GM12878 (cell line): ENCODE measurements at regions not wholly inside any gene's neighbourhood (a gene's known extent, or its start where the extent isn't known, plus 50 kb on each side); places are given as distances from the start of the nearest gene placed in this dataset.

Experiments used
- ATAC-seq: fragments of 200-7000 bp; cut with Tn5 transposase; 3 replicates; pipeline ENCODE4 v1.9.1; 2020; ENCODE audit warnings: mild to moderate bottlenecking, moderate library complexity
- BruUV-seq: library from RNA; stranded (reverse); fragments of 400-500 nt; replicated peaks from 2 replicates; lab custom pipeline; 2021; lab: Mats Ljungman, UMichigan
- CTCF ChIA-PET: fragments of 300-600 bp; sonication (Branson Sonifier 250); formaldehyde crosslinking; extraction: SDS; loops from one replicate; lab custom pipeline; 2021; ENCODE audit warnings: inconsistent platforms; lab: Yijun Ruan, JAX
- POLR2A ChIA-PET: fragments of 350-600 bp; formaldehyde crosslinking; extraction: SDS; loops from one replicate; lab custom pipeline; 2021; ENCODE audit warnings: inconsistent platforms; lab: Charles Lee
- RAD21 ChIA-PET: fragments of 300-600 bp; sonication (Branson Sonifier 250); formaldehyde crosslinking; loops from one replicate; lab custom pipeline; 2023; ENCODE audit warnings: antibody characterized with exemption; ENCODE audit not compliant: unreplicated experiment; lab: Charles Lee
- SMC1A ChIA-PET: fragments of 300-600 bp; sonication (Branson Sonifier 250); formaldehyde crosslinking; loops from one replicate; lab custom pipeline; 2023; ENCODE audit not compliant: unreplicated experiment, uncharacterized antibody; lab: Charles Lee
- DNase-seq: peaks from one replicate; pipeline ENCODE4 v3.0.0-alpha.2; 2011; ENCODE audit warnings: low read depth, low spot score
- FAIRE-seq: peaks from 3 replicates; lab custom pipeline; 2011; peaks lifted over from hg19 to GRCh38; lab: Jason Lieb, UNC
- H2AFZ ChIP-seq: 2 replicates; pipeline ENCODE4 v1.6.0; 2011; ENCODE audit warnings: low read depth, low read length, control low read depth; ENCODE audit not compliant: control insufficient read depth
- H3K27ac ChIP-seq: 2 replicates; pipeline ENCODE4 v1.5.1; 2011; ENCODE audit warnings: control low read depth; ENCODE audit not compliant: control insufficient read depth, insufficient read depth
- H3K27me3 ChIP-seq, 2 experiments: replicated peaks in 1 of 2; 2 replicates each; pipeline versions ENCODE4 v1.6.0 to v1.6.1; 2011; ENCODE audit warnings: low read length in 1 of 2; ENCODE audit not compliant: control insufficient read depth in 2 of 2, insufficient read depth in 2 of 2
- H3K36me3 ChIP-seq, 2 experiments: 2 replicates each; pipeline ENCODE4 v1.5.1; 2011; ENCODE audit warnings: low read length in 1 of 2; ENCODE audit not compliant: control insufficient read depth in 2 of 2, insufficient read depth in 2 of 2
- H3K4me1 ChIP-seq: 2 replicates; pipeline ENCODE4 v1.6.1; 2011; ENCODE audit warnings: mild to moderate bottlenecking, low read length, moderate library complexity, mixed read lengths; ENCODE audit not compliant: control insufficient read depth, insufficient read depth
- H3K4me2 ChIP-seq: 2 replicates; pipeline ENCODE4 v1.6.0; 2011; ENCODE audit warnings: control low read depth; ENCODE audit not compliant: control insufficient read depth, insufficient read depth
- H3K4me3 ChIP-seq: fragments of 200-600 bp; sonication (generic); 2 replicates; pipeline ENCODE4 v1.5.1; 2016
- H3K79me2 ChIP-seq: 2 replicates; pipeline ENCODE4 v1.6.0; 2011; ENCODE audit warnings: low read length; ENCODE audit not compliant: control insufficient read depth, insufficient read depth
- H3K9ac ChIP-seq: 2 replicates; pipeline ENCODE4 v1.8.0; 2011; ENCODE audit warnings: low read length, control low read depth, mixed read lengths; ENCODE audit not compliant: control insufficient read depth, insufficient read depth
- H3K9me3 ChIP-seq: replicated peaks from 3 replicates; pipeline ENCODE4 v1.5.1; 2011; ENCODE audit warnings: mild to moderate bottlenecking, low read length; ENCODE audit not compliant: control insufficient read depth, insufficient read depth
- H4K20me1 ChIP-seq: 2 replicates; pipeline ENCODE4 v1.6.0; 2011; ENCODE audit not compliant: control insufficient read depth, insufficient read depth
- ASH2L ChIP-seq: fragments of 300-600, 200-600 bp; sonication (generic); IDR thresholded peaks from 2 replicates; pipeline ENCODE4 v1.6.1; 2017; ENCODE audit warnings: low read depth, mild to moderate bottlenecking, borderline replicate concordance
- BACH1 ChIP-seq: fragments of 450-650 bp; IDR thresholded peaks from 2 replicates; pipeline ENCODE4 v1.6.1; 2017; ENCODE audit warnings: mild to moderate bottlenecking, borderline replicate concordance
- BRCA1 ChIP-seq: IDR thresholded peaks from 2 replicates; pipeline ENCODE4 v1.6.1; 2011; ENCODE audit warnings: low read depth, low read length, improper control_type of control experiment
- EGR1 ChIP-seq, 2 experiments: IDR thresholded peaks; 1 replicate in 1 of 2; 2 replicates in 1 of 2; pipeline ENCODE4 v1.6.1; 2011 to 2012; ENCODE audit warnings: low read depth in 2 of 2, low read length in 2 of 2, borderline replicate concordance in 1 of 2, mild to moderate bottlenecking in 1 of 2, moderate library complexity in 1 of 2
- MTA3 ChIP-seq: IDR thresholded peaks from 2 replicates; pipeline ENCODE4 v1.6.1; 2012; ENCODE audit warnings: low read length, inconsistent platforms, borderline replicate concordance
- NR2C1 ChIP-seq: fragments of 450-650 bp; IDR thresholded peaks from 2 replicates; pipeline ENCODE4 v1.6.1; 2017; ENCODE audit warnings: antibody characterized with exemption, mild to moderate bottlenecking, moderate library complexity
- RB1 ChIP-seq: fragments of 450-650 bp; formaldehyde crosslinking; IDR thresholded peaks from 2 replicates; pipeline ENCODE4 v1.6.1; 2017; ENCODE audit warnings: mild to moderate bottlenecking, borderline replicate concordance
- TCF7 ChIP-seq: IDR thresholded peaks from 2 replicates; pipeline ENCODE4 v1.6.1; 2014; ENCODE audit warnings: antibody characterized with exemption, borderline replicate concordance
- YY1 ChIP-seq: IDR thresholded peaks from 2 replicates; pipeline ENCODE4 v1.6.1; 2011; ENCODE audit warnings: low read depth, mild to moderate bottlenecking, low read length
- ZNF207 ChIP-seq: fragments of 450-650 bp; IDR thresholded peaks from 2 replicates; pipeline ENCODE4 v1.6.1; 2014; ENCODE audit warnings: antibody characterized with exemption, mild to moderate bottlenecking, borderline replicate concordance
- WGBS: methylation state at CpG from one replicate; pipeline ENCODE4 v1.1.6; 2016; ENCODE audit warnings: low lambda C conversion rate; ENCODE audit not compliant: insufficient replicate concordance, insufficient coverage; ENCODE audit errors: missing lambda C conversion rate; 5-methylcytosine and 5-hydroxymethylcytosine counted together
- in situ Hi-C: fragments of 300-500 bp; cut with MboI; formaldehyde crosslinking; loops from 9 replicates; pipeline ENCODE4 v1.14.3; 2018; ENCODE audit warnings: mixed read lengths
- intact Hi-C: fragments of 100-400 bp; cut with micrococcal nuclease; formaldehyde crosslinking; loops from one replicate; pipeline ENCODE4 v1.14.2; 2022; ENCODE audit not compliant: unreplicated experiment
- TF ChIP-seq, protein P1 (sequence below): fragments of 450-650 bp; IDR thresholded peaks from 2 replicates; pipeline ENCODE4 v1.6.1; 2016; ENCODE audit warnings: mild to moderate bottlenecking
- TF ChIP-seq, protein P2 (sequence below): fragments of 450-650 bp; IDR thresholded peaks from 2 replicates; pipeline ENCODE4 v1.6.1; 2018; ENCODE audit warnings: borderline replicate concordance, mild to moderate bottlenecking; ENCODE audit not compliant: partially characterized antibody
- TF ChIP-seq, protein P3 (sequence below), 3 experiments: IDR thresholded peaks in 2 of 3; conservative IDR thresholded peaks in 1 of 3; 2 replicates each; pipeline ENCODE4 v1.5.1; 2011; ENCODE audit warnings: low read depth in 3 of 3, low read length in 3 of 3, mild to moderate bottlenecking in 3 of 3, control low read depth in 2 of 3, moderate library complexity in 2 of 3, inconsistent platforms in 1 of 3, mixed read lengths in 1 of 3; ENCODE audit not compliant: control insufficient read depth in 2 of 3, insufficient read depth in 1 of 3; ENCODE audit errors: extremely low read depth in 1 of 3
- TF ChIP-seq, protein P4 (sequence below): IDR thresholded peaks from 2 replicates; pipeline ENCODE4 v1.6.1; 2012; ENCODE audit warnings: improper control_type of control experiment, low read depth, low read length; ENCODE audit not compliant: insufficient replicate concordance

DNA sequence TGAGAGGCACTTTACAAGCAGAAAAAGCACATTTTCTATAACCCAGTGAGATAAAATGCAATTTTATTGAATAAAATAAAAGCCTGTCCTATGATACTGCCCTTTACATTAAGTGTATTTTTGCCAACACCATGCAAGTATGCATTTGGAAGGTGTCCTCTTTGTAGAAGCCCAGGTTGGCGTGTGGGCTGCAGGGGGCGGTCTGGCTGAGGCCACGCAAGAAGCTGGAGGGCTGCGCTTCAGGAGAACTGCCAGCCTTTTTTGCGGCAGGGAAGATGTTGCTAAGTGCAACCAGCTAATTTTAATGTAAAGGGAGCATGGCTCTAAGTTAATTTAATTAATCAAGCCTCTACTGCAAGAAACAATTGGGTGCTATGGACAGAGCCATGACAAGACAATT, 562.8 kb upstream of the SALL3 start:
- Histone ChIP-seq H3K9me3 (no peaks in the 10 kb centered on the region; the same call in 2 of the 3 replicates), H3K27ac (no peak overlapping the region), H2AFZ (no peak overlapping the region), H3K4me1 (no peaks in the 10 kb centered on the region), H3K27me3 (no peaks in the 10 kb centered on the region), H3K4me3 (no peak overlapping the region), H3K9ac (no peak overlapping the region), H4K20me1 (no peaks in the 10 kb centered on the region), H3K79me2 (no peaks in the 10 kb centered on the region), H3K4me2 (no peak overlapping the region), H3K36me3 (no peaks in the 10 kb centered on the region)
- ATAC-seq (no peak), DNase-seq (no peak), FAIRE-seq (no peak)
- no TSS peak for BruUV-seq
- intact Hi-C loops, result no loop called here
- ChIA-PET SMC1A (no interaction called here), RAD21 (no interaction called here), POLR2A (no interaction called here), CTCF (no interaction called here)
- in situ Hi-C loops, result no loop called here
- WGBS, result 49% methylated on average over 5 of the region's 5 CpGs
- TF ChIP-seq BRCA1, result no peak
- TF ChIP-seq, protein P1, sequence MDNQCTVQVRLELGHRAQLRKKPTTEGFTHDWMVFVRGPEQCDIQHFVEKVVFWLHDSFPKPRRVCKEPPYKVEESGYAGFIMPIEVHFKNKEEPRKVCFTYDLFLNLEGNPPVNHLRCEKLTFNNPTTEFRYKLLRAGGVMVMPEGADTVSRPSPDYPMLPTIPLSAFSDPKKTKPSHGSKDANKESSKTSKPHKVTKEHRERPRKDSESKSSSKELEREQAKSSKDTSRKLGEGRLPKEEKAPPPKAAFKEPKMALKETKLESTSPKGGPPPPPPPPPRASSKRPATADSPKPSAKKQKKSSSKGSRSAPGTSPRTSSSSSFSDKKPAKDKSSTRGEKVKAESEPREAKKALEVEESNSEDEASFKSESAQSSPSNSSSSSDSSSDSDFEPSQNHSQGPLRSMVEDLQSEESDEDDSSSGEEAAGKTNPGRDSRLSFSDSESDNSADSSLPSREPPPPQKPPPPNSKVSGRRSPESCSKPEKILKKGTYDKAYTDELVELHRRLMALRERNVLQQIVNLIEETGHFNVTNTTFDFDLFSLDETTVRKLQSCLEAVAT, result no peak
- TF ChIP-seq, protein P2, sequence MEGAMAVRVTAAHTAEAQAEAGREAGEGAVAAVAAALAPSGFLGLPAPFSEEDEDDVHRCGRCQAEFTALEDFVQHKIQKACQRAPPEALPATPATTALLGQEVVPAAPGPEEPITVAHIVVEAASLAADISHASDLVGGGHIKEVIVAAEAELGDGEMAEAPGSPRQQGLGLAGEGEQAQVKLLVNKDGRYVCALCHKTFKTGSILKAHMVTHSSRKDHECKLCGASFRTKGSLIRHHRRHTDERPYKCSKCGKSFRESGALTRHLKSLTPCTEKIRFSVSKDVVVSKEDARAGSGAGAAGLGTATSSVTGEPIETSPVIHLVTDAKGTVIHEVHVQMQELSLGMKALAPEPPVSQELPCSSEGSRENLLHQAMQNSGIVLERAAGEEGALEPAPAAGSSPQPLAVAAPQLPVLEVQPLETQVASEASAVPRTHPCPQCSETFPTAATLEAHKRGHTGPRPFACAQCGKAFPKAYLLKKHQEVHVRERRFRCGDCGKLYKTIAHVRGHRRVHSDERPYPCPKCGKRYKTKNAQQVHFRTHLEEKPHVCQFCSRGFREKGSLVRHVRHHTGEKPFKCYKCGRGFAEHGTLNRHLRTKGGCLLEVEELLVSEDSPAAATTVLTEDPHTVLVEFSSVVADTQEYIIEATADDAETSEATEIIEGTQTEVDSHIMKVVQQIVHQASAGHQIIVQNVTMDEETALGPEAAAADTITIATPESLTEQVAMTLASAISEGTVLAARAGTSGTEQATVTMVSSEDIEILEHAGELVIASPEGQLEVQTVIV, result no peak
- TF ChIP-seq BACH1, result no peak
- no peak for TF ChIP-seq NR2C1
- TF ChIP-seq RB1, result no peak
- TF ChIP-seq, protein P3, sequence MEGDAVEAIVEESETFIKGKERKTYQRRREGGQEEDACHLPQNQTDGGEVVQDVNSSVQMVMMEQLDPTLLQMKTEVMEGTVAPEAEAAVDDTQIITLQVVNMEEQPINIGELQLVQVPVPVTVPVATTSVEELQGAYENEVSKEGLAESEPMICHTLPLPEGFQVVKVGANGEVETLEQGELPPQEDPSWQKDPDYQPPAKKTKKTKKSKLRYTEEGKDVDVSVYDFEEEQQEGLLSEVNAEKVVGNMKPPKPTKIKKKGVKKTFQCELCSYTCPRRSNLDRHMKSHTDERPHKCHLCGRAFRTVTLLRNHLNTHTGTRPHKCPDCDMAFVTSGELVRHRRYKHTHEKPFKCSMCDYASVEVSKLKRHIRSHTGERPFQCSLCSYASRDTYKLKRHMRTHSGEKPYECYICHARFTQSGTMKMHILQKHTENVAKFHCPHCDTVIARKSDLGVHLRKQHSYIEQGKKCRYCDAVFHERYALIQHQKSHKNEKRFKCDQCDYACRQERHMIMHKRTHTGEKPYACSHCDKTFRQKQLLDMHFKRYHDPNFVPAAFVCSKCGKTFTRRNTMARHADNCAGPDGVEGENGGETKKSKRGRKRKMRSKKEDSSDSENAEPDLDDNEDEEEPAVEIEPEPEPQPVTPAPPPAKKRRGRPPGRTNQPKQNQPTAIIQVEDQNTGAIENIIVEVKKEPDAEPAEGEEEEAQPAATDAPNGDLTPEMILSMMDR (IDR thresholded peaks at IDR 0.05 in 2 of 3, conservative IDR thresholded peaks at IDR 0.05 in 1 of 3; ENCODE audit: control insufficient read depth in 2 of 3, extremely low read depth in 1 of 3, insufficient read depth in 1 of 3, low read depth in 3 of 3, low read length in 3 of 3), result no peak
- no peak for TF ChIP-seq ASH2L
- TF ChIP-seq ZNF207, result no peak
- no peak for TF ChIP-seq EGR1 (IDR thresholded peaks at IDR 0.05; ENCODE audit: borderline replicate concordance in 1 of 2, low read depth in 2 of 2, low read length in 2 of 2)
- no peak for TF ChIP-seq YY1
- no peak for TF ChIP-seq TCF7
- TF ChIP-seq MTA3, result no peak
- TF ChIP-seq, protein P4, sequence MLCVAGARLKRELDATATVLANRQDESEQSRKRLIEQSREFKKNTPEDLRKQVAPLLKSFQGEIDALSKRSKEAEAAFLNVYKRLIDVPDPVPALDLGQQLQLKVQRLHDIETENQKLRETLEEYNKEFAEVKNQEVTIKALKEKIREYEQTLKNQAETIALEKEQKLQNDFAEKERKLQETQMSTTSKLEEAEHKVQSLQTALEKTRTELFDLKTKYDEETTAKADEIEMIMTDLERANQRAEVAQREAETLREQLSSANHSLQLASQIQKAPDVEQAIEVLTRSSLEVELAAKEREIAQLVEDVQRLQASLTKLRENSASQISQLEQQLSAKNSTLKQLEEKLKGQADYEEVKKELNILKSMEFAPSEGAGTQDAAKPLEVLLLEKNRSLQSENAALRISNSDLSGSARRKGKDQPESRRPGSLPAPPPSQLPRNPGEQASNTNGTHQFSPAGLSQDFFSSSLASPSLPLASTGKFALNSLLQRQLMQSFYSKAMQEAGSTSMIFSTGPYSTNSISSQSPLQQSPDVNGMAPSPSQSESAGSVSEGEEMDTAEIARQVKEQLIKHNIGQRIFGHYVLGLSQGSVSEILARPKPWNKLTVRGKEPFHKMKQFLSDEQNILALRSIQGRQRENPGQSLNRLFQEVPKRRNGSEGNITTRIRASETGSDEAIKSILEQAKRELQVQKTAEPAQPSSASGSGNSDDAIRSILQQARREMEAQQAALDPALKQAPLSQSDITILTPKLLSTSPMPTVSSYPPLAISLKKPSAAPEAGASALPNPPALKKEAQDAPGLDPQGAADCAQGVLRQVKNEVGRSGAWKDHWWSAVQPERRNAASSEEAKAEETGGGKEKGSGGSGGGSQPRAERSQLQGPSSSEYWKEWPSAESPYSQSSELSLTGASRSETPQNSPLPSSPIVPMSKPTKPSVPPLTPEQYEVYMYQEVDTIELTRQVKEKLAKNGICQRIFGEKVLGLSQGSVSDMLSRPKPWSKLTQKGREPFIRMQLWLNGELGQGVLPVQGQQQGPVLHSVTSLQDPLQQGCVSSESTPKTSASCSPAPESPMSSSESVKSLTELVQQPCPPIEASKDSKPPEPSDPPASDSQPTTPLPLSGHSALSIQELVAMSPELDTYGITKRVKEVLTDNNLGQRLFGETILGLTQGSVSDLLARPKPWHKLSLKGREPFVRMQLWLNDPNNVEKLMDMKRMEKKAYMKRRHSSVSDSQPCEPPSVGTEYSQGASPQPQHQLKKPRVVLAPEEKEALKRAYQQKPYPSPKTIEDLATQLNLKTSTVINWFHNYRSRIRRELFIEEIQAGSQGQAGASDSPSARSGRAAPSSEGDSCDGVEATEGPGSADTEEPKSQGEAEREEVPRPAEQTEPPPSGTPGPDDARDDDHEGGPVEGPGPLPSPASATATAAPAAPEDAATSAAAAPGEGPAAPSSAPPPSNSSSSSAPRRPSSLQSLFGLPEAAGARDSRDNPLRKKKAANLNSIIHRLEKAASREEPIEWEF, result no peak
